H1 (cell line): ENCODE measurements at regions not wholly inside any gene's neighbourhood (a gene's known extent, or its start where the extent isn't known, plus 50 kb on each side); places are given as distances from the start of the nearest gene placed in this dataset.
A peak's percentile ranks its signal among the peaks of the same experiment; 100 is the strongest.

ENCODE experiments used
- CTCF ChIA-PET: fragments of 300-600 bp; sonication (Branson Sonifier 250); formaldehyde crosslinking; loops from one replicate; lab custom pipeline; 2021; ENCODE audit not compliant: partially characterized antibody; lab: Charles Lee
- POLR2A ChIA-PET: fragments of 300-600 bp; sonication (Branson Sonifier 250); formaldehyde crosslinking; loops from one replicate; lab custom pipeline; 2021; ENCODE audit warnings: inconsistent platforms; ENCODE audit not compliant: partially characterized antibody; lab: Charles Lee
- DNase-seq, 2 experiments: peaks; one replicate each; pipeline versions ENCODE4 v3.0.0 to v3.0.0-alpha.2; 2010 to 2022; ENCODE audit warnings: low spot score in 2 of 2, low read depth in 1 of 2, mixed read lengths in 1 of 2
- FAIRE-seq: peaks from 2 replicates; lab custom pipeline; 2011; peaks lifted over from hg19 to GRCh38; lab: Jason Lieb, UNC
- H2AFZ ChIP-seq: 2 replicates; pipeline ENCODE4 v1.8.1; 2012; ENCODE audit warnings: low read length, inconsistent platforms
- H2AK5ac ChIP-seq: 2 replicates; pipeline ENCODE4 v1.6.1; 2013; ENCODE audit warnings: low read depth, low read length
- H2BK120ac ChIP-seq: replicated peaks from 2 replicates; pipeline ENCODE3; 2013; ENCODE audit warnings: low read depth, low read length, inconsistent platforms
- H2BK12ac ChIP-seq: 2 replicates; pipeline ENCODE4 v1.6.1; 2013; ENCODE audit warnings: low read depth, low read length
- H2BK15ac ChIP-seq: 2 replicates; pipeline ENCODE4 v1.6.1; 2013; ENCODE audit warnings: low read length
- H2BK20ac ChIP-seq: 2 replicates; pipeline ENCODE4 v1.6.1; 2013; ENCODE audit warnings: low read length
- H2BK5ac ChIP-seq: 2 replicates; pipeline ENCODE4 v1.6.1; 2013; ENCODE audit warnings: low read depth, low read length
- H3K14ac ChIP-seq: 2 replicates; pipeline ENCODE4 v1.6.1; 2013; ENCODE audit warnings: inconsistent platforms; ENCODE audit not compliant: insufficient read length
- H3K18ac ChIP-seq: 2 replicates; pipeline ENCODE4 v1.6.1; 2013; ENCODE audit warnings: low read length; ENCODE audit errors: extremely low read depth
- H3K23ac ChIP-seq: 2 replicates; pipeline ENCODE4 v1.6.1; 2013; ENCODE audit warnings: inconsistent platforms; ENCODE audit not compliant: insufficient read length
- H3K23me2 ChIP-seq: 2 replicates; pipeline ENCODE4 v1.6.1; 2013; ENCODE audit warnings: low read depth, low read length
- H3K27ac ChIP-seq: 2 replicates; pipeline ENCODE4 v1.6.1; 2011; ENCODE audit warnings: low read depth, low read length, inconsistent platforms
- H3K27me3 ChIP-seq, 4 experiments: replicated peaks in 1 of 4; 1 replicate in 1 of 4; 2 replicates in 3 of 4; pipeline versions ENCODE4 v1.6.1 to v1.8.1; 2011 to 2013; ENCODE audit warnings: low read length in 3 of 4, mild to moderate bottlenecking in 3 of 4, inconsistent platforms in 2 of 4, mixed read lengths in 2 of 4, moderate library complexity in 1 of 4; ENCODE audit not compliant: control insufficient read depth in 3 of 4, insufficient read depth in 3 of 4; ENCODE audit errors: extremely low read depth in 1 of 4
- H3K36me3 ChIP-seq, 4 experiments: 2 replicates each; pipeline versions ENCODE4 v1.6.1 to v1.8.1; 2011 to 2013; ENCODE audit warnings: mild to moderate bottlenecking in 4 of 4, low read length in 3 of 4, moderate library complexity in 2 of 4, control low read depth in 1 of 4, inconsistent platforms in 1 of 4; ENCODE audit not compliant: insufficient read depth in 4 of 4, control insufficient read depth in 2 of 4
- H3K4ac ChIP-seq: replicated peaks from 2 replicates; pipeline ENCODE3; 2013; ENCODE audit warnings: low read length, low read depth, mixed read lengths, inconsistent platforms; ENCODE audit not compliant: insufficient read length
- H3K4me1 ChIP-seq, 4 experiments: replicated peaks in 1 of 4; 1 replicate in 1 of 4; 2 replicates in 3 of 4; pipeline versions ENCODE4 v1.6.1 to v1.8.1; 2011 to 2013; ENCODE audit warnings: low read length in 3 of 4, inconsistent platforms in 2 of 4, mixed read lengths in 1 of 4; ENCODE audit not compliant: insufficient read depth in 4 of 4, control insufficient read depth in 3 of 4
- H3K4me2 ChIP-seq, 2 experiments: 2 replicates each; pipeline versions ENCODE4 v1.6.1 to v1.8.1; 2011 to 2013; ENCODE audit warnings: low read depth in 2 of 2, low read length in 2 of 2, control low read depth in 1 of 2, inconsistent platforms in 1 of 2, mild to moderate bottlenecking in 1 of 2; ENCODE audit not compliant: insufficient read depth in 1 of 2
- H3K4me3 ChIP-seq, 4 experiments: fragments of 200-600, 300-600 bp in 1 of 4; sonication (generic), shearing (Covaris generic), sonication (Bioruptor Twin) in 1 of 4; 2 replicates each; pipeline versions ENCODE4 v1.5.1 to v1.8.1; 2011 to 2016; ENCODE audit warnings: low read length in 4 of 4, low read depth in 3 of 4, control low read depth in 2 of 4, inconsistent platforms in 2 of 4, mild to moderate bottlenecking in 2 of 4, mixed read lengths in 1 of 4, moderate library complexity in 1 of 4; ENCODE audit not compliant: insufficient read depth in 2 of 4; ENCODE audit errors: extremely low read depth in 1 of 4
- H3K56ac ChIP-seq: replicated peaks from 2 replicates; pipeline ENCODE3; 2013; ENCODE audit warnings: low read depth, mild to moderate bottlenecking, mixed read lengths, low read length, inconsistent platforms; ENCODE audit not compliant: insufficient read length
- H3K79me1 ChIP-seq: 2 replicates; pipeline ENCODE4 v1.6.1; 2013; ENCODE audit warnings: low read depth, low read length, control low read depth
- H3K79me2 ChIP-seq, 2 experiments: 2 replicates each; pipeline versions ENCODE4 v1.6.1 to v1.8.1; 2012 to 2013; ENCODE audit warnings: low read length in 2 of 2, mild to moderate bottlenecking in 2 of 2, inconsistent platforms in 1 of 2; ENCODE audit not compliant: insufficient read depth in 2 of 2, control insufficient read depth in 1 of 2
- H3K9ac ChIP-seq, 4 experiments: replicated peaks in 1 of 4; 1 replicate in 1 of 4; 2 replicates in 3 of 4; pipeline versions ENCODE4 v1.6.1 to v1.8.1; 2011 to 2013; ENCODE audit warnings: low read depth in 3 of 4, low read length in 3 of 4, control low read depth in 2 of 4, mild to moderate bottlenecking in 2 of 4, moderate library complexity in 2 of 4, inconsistent platforms in 1 of 4; ENCODE audit errors: extremely low read depth in 1 of 4
- H3K9me3 ChIP-seq, 2 experiments: 2 replicates each; pipeline versions ENCODE4 v1.6.1 to v1.8.1; 2012 to 2013; ENCODE audit warnings: mild to moderate bottlenecking in 2 of 2, moderate library complexity in 2 of 2, control low read depth in 1 of 2, inconsistent platforms in 1 of 2, low read depth in 1 of 2, low read length in 1 of 2, mixed read lengths in 1 of 2; ENCODE audit not compliant: insufficient read depth in 2 of 2
- H4K20me1 ChIP-seq, 2 experiments: replicated peaks in 1 of 2; 2 replicates each; pipeline versions ENCODE3 to v1.8.1; 2011 to 2013; ENCODE audit warnings: inconsistent platforms in 2 of 2, low read length in 2 of 2, mild to moderate bottlenecking in 1 of 2; ENCODE audit not compliant: insufficient read depth in 2 of 2, control insufficient read depth in 1 of 2
- H4K5ac ChIP-seq: 2 replicates; pipeline ENCODE4 v1.6.1; 2013; ENCODE audit warnings: low read length, low read depth, mixed read lengths, inconsistent platforms; ENCODE audit not compliant: insufficient read length
- H4K8ac ChIP-seq: 2 replicates; pipeline ENCODE4 v1.8.0; 2013; ENCODE audit warnings: mild to moderate bottlenecking, moderate library complexity, low read length, inconsistent platforms; ENCODE audit not compliant: insufficient read depth; ENCODE audit errors: extremely low read depth
- H4K91ac ChIP-seq: replicated peaks from 2 replicates; pipeline ENCODE3; 2013; ENCODE audit warnings: low read length, mixed read lengths, inconsistent platforms; ENCODE audit not compliant: insufficient read length
- ASH2L ChIP-seq: fragments of 200-600, 300-600 bp; sonication (generic); IDR thresholded peaks from one replicate; pipeline ENCODE4 v1.7.1; 2017; ENCODE audit warnings: low read length
- BCL11A ChIP-seq, 2 experiments: IDR thresholded peaks; one replicate each; pipeline ENCODE4 v1.6.1; 2011; ENCODE audit warnings: low read depth in 2 of 2, low read length in 2 of 2, mild to moderate bottlenecking in 2 of 2
- CHD2 ChIP-seq: IDR thresholded peaks from 2 replicates; pipeline ENCODE4 v1.6.1; 2012; ENCODE audit warnings: low read length, improper control_type of control experiment
- CREB1 ChIP-seq: IDR thresholded peaks from 2 replicates; pipeline ENCODE4 v1.6.1; 2012; ENCODE audit warnings: inconsistent platforms
- CTBP2 ChIP-seq: IDR thresholded peaks from 2 replicates; pipeline ENCODE4 v1.7.0; 2011; ENCODE audit warnings: borderline replicate concordance, mild to moderate bottlenecking, moderate library complexity, mixed read lengths, low read length; ENCODE audit not compliant: insufficient read depth, insufficient read length
- EGR1 ChIP-seq: IDR thresholded peaks from 2 replicates; pipeline ENCODE4 v1.6.1; 2011; ENCODE audit warnings: low read depth, low read length, borderline replicate concordance
- EZH2 ChIP-seq: fragments of 200-600 bp; sonication (generic); IDR thresholded peaks from 2 replicates; pipeline ENCODE4 v1.7.1; 2012; ENCODE audit warnings: low read depth, mild to moderate bottlenecking, moderate library complexity, low read length, inconsistent platforms; ENCODE audit not compliant: severe bottlenecking
- NRF1 ChIP-seq: IDR thresholded peaks from 2 replicates; pipeline ENCODE4 v1.6.1; 2011; ENCODE audit warnings: mild to moderate bottlenecking, low read depth, low read length, improper control_type of control experiment
- RFX5 ChIP-seq: IDR thresholded peaks from 2 replicates; pipeline ENCODE4 v1.6.1; 2011; ENCODE audit warnings: low read depth, low read length, improper control_type of control experiment, borderline replicate concordance
- SRF ChIP-seq: IDR thresholded peaks from 2 replicates; pipeline ENCODE4 v1.6.1; 2011; ENCODE audit warnings: mild to moderate bottlenecking, low read depth, low read length, moderate library complexity
- TAF1 ChIP-seq: IDR thresholded peaks from 2 replicates; pipeline ENCODE4 v1.6.1; 2011; ENCODE audit warnings: mild to moderate bottlenecking, low read depth, low read length
- WGBS, 2 experiments: shearing (Covaris generic) in 1 of 2; methylation state at CpG; one replicate each; pipeline versions ENCODE4 v1.1.6 to v1.1.7; 2013 to 2015; ENCODE audit warnings: low lambda C conversion rate in 2 of 2, mixed read lengths in 2 of 2, inconsistent platforms in 1 of 2, low coverage in 1 of 2, missing lambda C conversion rate in 1 of 2; ENCODE audit not compliant: insufficient replicate concordance in 2 of 2, insufficient coverage in 1 of 2, insufficient read length in 1 of 2; ENCODE audit errors: extremely low coverage in 1 of 2, missing lambda C conversion rate in 1 of 2; 5-methylcytosine and 5-hydroxymethylcytosine counted together

GRCh38 chr10:78413076-78414055 lies 379.7 kb downstream of the RPS24 start:
- H3K4me2 ChIP-seq = no peak overlapping the region
- no peak overlapping the region for H3K4ac ChIP-seq
- H3K27ac ChIP-seq = no peak overlapping the region
- no peaks in the 10 kb centered on the region for H3K79me1 ChIP-seq
- no peak for DNase-seq
- no peak for FAIRE-seq
- 86% methylated on average over 12 of the region's 12 CpGs; no CpG with 5 or more reads in 1 of the 2 experiments for WGBS, 2 experiments
- ChIA-PET CTCF (interaction anchor here (0.6 to 1.8 kb wide), 9 partner anchors 11 to 388 kb away, joined by 3 to 6 read pairs (median 4); no protein-coding TSS in a partner anchor), POLR2A (interaction anchor here (0.9 kb wide), 1 partner anchor 8 kb away, joined by 3 read pairs; no protein-coding TSS in a partner anchor)
- H3K27me3 ChIP-seq = no peaks in the 10 kb centered on the region
- H3K79me2 ChIP-seq = no peaks in the 10 kb centered on the region
- peak overlapping the region; percentile 18 for H4K91ac ChIP-seq
- no peak overlapping the region for H2BK15ac ChIP-seq
- H3K36me3 ChIP-seq = no peaks in the 10 kb centered on the region
- H3K23me2 ChIP-seq = no peaks in the 10 kb centered on the region; the same call in 1 of the 2 replicates
- no peaks in the 10 kb centered on the region for H4K20me1 ChIP-seq
- H2BK120ac ChIP-seq = no peak overlapping the region
- H3K9me3 ChIP-seq = no peaks in the 10 kb centered on the region
- no peak overlapping the region for H4K8ac ChIP-seq
- H3K23ac ChIP-seq = no peak overlapping the region
- no peak overlapping the region for H3K14ac ChIP-seq
- H3K56ac ChIP-seq = no peak overlapping the region
- no peak overlapping the region for H3K4me3 ChIP-seq
- H4K5ac ChIP-seq = no peak overlapping the region
- H2AK5ac ChIP-seq = no peak overlapping the region
- no peak overlapping the region for H3K9ac ChIP-seq
- no peak overlapping the region for H2AFZ ChIP-seq
- H2BK5ac ChIP-seq = 0 out of 2 replicates have a peak overlapping the region, but pooled peaks have one; percentile 36
- peaks cover 0 to 10% (median under 1%) of the 10 kb centered on the region in 4 experiments; a peak in 3 of 7 replicates for H3K4me1 ChIP-seq
- H3K18ac ChIP-seq = 0 out of 2 replicates have a peak overlapping the region, but pooled peaks have one; percentile 38
- H2BK20ac ChIP-seq = peak overlapping the region; percentile 55; the same call in 1 of the 2 replicates
- H2BK12ac ChIP-seq = peak overlapping the region; percentile 43; the same call in 1 of the 2 replicates
- no peak for TF ChIP-seq CTBP2
- no peak for TF ChIP-seq EZH2
- TF ChIP-seq TAF1 = no peak
- no peak for TF ChIP-seq CHD2
- no peak for TF ChIP-seq RFX5
- TF ChIP-seq CREB1 = no peak
- TF ChIP-seq NRF1 = no peak
- TF ChIP-seq SRF = no peak
- no peak for TF ChIP-seq ASH2L
- TF ChIP-seq EGR1 = no peak
- no peak for TF ChIP-seq BCL11A (IDR thresholded peaks at IDR 0.05; ENCODE audit: low read depth in 2 of 2, low read length in 2 of 2)
